Breast epithelium (tissue), 3 donors: ENCODE measurements at regions not wholly inside any gene's neighbourhood (a gene's known extent, or its start where the extent isn't known, plus 50 kb on each side); places are given as distances from the start of the nearest gene placed in this dataset.

ENCODE experiments used
- CTCF ChIP-seq, 3 donors: fragments of 450-650 bp; IDR thresholded peaks; one replicate each; pipeline ENCODE4 v1.5.1; 2016 to 2017; ENCODE audit warnings: antibody characterized with exemption in 3 of 3, mild to moderate bottlenecking in 3 of 3, moderate library complexity in 3 of 3
- POLR2A ChIP-seq: fragments of 450-650 bp; IDR thresholded peaks from one replicate; pipeline ENCODE4 v1.6.1; 2016; ENCODE audit warnings: antibody characterized with exemption, mild to moderate bottlenecking, moderate library complexity

- TF ChIP-seq CTCF (IDR thresholded peaks at IDR 0.05) (no peak), POLR2A (no peak)
These were observed 71.0 kb upstream of the RAPH1 start for GRCh38 chr2:203606051-203606450.
